CD1c-positive myeloid dendritic cell (primary cell): ENCODE measurements at regions not wholly inside any gene's neighbourhood (a gene's known extent, or its start where the extent isn't known, plus 50 kb on each side); places are given as distances from the start of the nearest gene placed in this dataset.

Source experiments
- DNase-seq: peaks from one replicate; pipeline ENCODE4 v3.0.0-alpha.2; 2016; ENCODE audit errors: extremely low spot score

- DNase-seq = no peak
Measured at GRCh38 chr4:185987961-185988627, 80.9 kb upstream of the TLR3 start.

- no peak for DNase-seq
Measured at GRCh38 chr4:185991770-185992169, 77.2 kb upstream of the TLR3 start.

- no peak for DNase-seq
Measured at GRCh38 chr4:185992585-185992984, 76.4 kb upstream of the TLR3 start.

- DNase-seq = no peak
Measured at GRCh38 chr4:185993328-185993973, 75.5 kb upstream of the TLR3 start.

- no peak for DNase-seq
Measured at GRCh38 chr4:185994750-185995149, 74.2 kb upstream of the TLR3 start.

- no peak for DNase-seq
Measured at GRCh38 chr4:185995665-185996064, 73.3 kb upstream of the TLR3 start.

- no peak for DNase-seq
Measured at GRCh38 chr4:185997296-185997695, 71.7 kb upstream of the TLR3 start.

- DNase-seq = no peak
Measured at GRCh38 chr4:185998791-185999190, 70.2 kb upstream of the TLR3 start.

GRCh38 chr4:185999207-185999606, 69.7 kb upstream of the TLR3 start:
- DNase-seq = no peak

GRCh38 chr4:186002853-186003252, 66.1 kb upstream of the TLR3 start:
- DNase-seq = no peak

- DNase-seq = no peak
Measured at GRCh38 chr4:186003746-186004145, 65.2 kb upstream of the TLR3 start.

GRCh38 chr4:186008057-186008456, 60.9 kb upstream of the TLR3 start:
- no peak for DNase-seq

GRCh38 chr4:186009976-186010375, 59.0 kb upstream of the TLR3 start:
- DNase-seq = no peak

- DNase-seq = no peak
Measured at GRCh38 chr4:186010821-186011220, 58.1 kb upstream of the TLR3 start.

- no peak for DNase-seq
Measured at GRCh38 chr4:186012071-186012470, 56.9 kb upstream of the TLR3 start.

GRCh38 chr4:186013419-186014186, 55.4 kb upstream of the TLR3 start:
- no peak for DNase-seq

- DNase-seq = no peak
Measured at GRCh38 chr4:186015212-186015817, 53.6 kb upstream of the TLR3 start.

GRCh38 chr4:186016796-186017195, 52.2 kb upstream of the TLR3 start:
- no peak for DNase-seq

GRCh38 chr4:186017801-186018200, 51.2 kb upstream of the TLR3 start:
- DNase-seq = no peak

GRCh38 chr4:186018261-186018660, 50.7 kb upstream of the TLR3 start:
- DNase-seq = no peak

- DNase-seq = no peak
Measured at GRCh38 chr4:186018784-186019183, 50.2 kb upstream of the TLR3 start.
